GM23338 (cell line): ENCODE measurements at regions not wholly inside any gene's neighbourhood (a gene's known extent, or its start where the extent isn't known, plus 50 kb on each side); places are given as distances from the start of the nearest gene placed in this dataset.

Experiments used
- CTCF ChIP-seq, 2 experiments: fragments of 200-600 bp in 1 of 2; sonication (generic) in 1 of 2; conservative IDR thresholded peaks; 2 replicates each; pipeline versions ENCODE4 v1.5.1 to v1.6.1; 2016 to 2017; ENCODE audit warnings: antibody characterized with exemption in 2 of 2, low read depth in 2 of 2, mild to moderate bottlenecking in 2 of 2, moderate library complexity in 1 of 2
- EZH2 ChIP-seq: fragments of 200-600 bp; sonication (generic); IDR thresholded peaks from one replicate; pipeline ENCODE4 v1.8.0; 2017; ENCODE audit warnings: antibody characterized with exemption, mild to moderate bottlenecking, low read depth; ENCODE audit not compliant: unreplicated experiment
- JUNB ChIP-seq: IDR thresholded peaks from one replicate; pipeline ENCODE4 v1.6.1; 2016; ENCODE audit warnings: antibody characterized with exemption; ENCODE audit not compliant: unreplicated experiment
- POLR2AphosphoS5 ChIP-seq: IDR thresholded peaks from 2 replicates; pipeline ENCODE4 v1.6.1; 2016; ENCODE audit warnings: antibody characterized with exemption, low read depth
- REST ChIP-seq: IDR thresholded peaks from one replicate; pipeline ENCODE4 v1.6.1; 2018; ENCODE audit warnings: antibody characterized with exemption; ENCODE audit not compliant: unreplicated experiment

GRCh38 chr5:56581426-56581825 is 233.9 kb upstream of the MAP3K1 start:
- TF ChIP-seq CTCF (conservative IDR thresholded peaks at IDR 0.05; ENCODE audit: low read depth in 2 of 2), result no peak
- TF ChIP-seq REST, result no peak
- no peak for TF ChIP-seq POLR2AphosphoS5
- TF ChIP-seq EZH2, result no peak
- TF ChIP-seq JUNB, result no peak
